Activated T-cell treated with anti-CD3 and anti-CD28 coated beads for 4 hours (primary cell): ENCODE measurements at regions not wholly inside any gene's neighbourhood (a gene's known extent, or its start where the extent isn't known, plus 50 kb on each side); places are given as distances from the start of the nearest gene placed in this dataset.

Experiments used
- DNase-seq: peaks from one replicate; pipeline ENCODE4 v3.0.0-alpha.2; 2020

GRCh38 chr13:105642511-105642958, 892.9 kb downstream of the EFNB2 start:
- DNase-seq = no peak

DNA sequence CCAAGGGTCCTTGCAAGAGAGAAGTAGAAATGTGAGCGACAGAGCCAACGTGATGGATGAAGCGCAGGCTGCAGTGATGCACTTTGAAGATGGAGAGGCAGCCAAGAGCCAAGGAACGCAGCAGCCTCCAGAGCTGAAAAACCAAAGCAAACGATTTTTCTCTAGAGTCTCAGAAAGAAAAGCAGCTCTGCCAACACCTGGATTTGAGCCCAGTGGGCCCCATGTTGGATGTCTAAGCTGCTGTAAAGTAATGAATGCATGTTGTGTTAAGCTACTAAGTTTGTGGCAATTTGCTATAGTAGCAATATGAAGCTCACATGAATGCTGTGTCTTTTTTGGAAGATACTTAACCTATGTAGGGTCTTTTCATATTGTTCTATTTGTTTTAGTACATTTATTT, 894.3 kb downstream of the EFNB2 start:
- no peak for DNase-seq

DNA sequence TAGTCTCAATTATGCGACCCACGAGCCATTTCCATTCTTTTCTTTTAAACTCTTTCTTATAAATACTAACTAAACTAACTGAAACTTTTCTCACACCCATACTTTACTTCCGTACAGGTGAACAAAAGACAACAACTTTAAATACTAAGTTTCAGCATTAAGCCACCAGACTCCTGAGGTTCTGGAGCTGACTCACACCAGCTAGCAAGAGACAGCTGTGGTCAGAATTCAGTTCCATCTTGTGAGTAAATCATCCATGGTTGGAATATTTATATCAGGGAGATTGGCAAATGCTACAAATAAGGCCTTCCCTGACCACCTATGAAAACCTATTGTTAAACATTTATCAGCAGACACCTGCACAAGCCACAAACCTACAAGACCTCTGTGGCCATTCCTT, 897.0 kb downstream of the EFNB2 start:
- DNase-seq = no peak

DNA sequence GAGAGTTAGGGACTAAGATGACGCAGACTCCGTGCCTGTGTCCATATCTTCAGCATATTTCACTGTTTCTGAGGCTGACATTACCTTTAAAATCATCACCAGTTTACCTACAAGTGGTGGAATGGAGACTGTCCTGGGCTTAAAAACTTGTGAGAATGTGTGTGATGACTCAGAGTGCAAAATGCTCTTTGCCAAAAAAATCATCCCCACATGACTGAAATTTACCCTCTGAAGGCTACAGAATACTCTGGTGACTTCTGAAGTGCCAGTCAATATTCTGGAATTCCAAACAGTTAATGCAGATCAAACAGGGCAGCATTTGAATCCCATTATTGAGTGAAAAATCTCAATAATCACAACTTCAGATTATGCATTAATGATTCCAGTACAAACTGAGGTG, 901.4 kb downstream of the EFNB2 start:
- DNase-seq = no peak

DNA sequence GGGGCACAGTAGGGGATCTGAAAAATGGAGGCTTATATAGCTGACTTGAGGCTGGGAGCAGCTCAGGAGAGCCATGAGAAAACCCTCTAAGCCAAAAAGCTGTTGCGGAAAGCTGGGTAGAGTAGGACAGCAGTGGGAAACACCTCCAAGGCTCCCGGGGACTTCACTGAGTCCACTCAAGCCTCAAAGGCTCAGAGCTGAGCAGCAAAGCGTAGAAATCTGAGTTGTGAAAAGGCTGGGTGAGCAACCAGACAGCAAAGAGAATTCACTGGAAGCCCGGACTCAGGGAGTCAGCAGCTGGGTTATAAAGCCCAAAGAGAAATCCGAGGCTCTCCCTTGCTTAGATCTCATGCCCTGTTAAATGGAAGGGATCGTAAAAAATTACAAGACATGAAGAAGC, 905.0 kb downstream of the EFNB2 start:
- DNase-seq = no peak

GRCh38 chr13:105627270-105627669, 908.2 kb downstream of the EFNB2 start:
- no peak for DNase-seq

DNA sequence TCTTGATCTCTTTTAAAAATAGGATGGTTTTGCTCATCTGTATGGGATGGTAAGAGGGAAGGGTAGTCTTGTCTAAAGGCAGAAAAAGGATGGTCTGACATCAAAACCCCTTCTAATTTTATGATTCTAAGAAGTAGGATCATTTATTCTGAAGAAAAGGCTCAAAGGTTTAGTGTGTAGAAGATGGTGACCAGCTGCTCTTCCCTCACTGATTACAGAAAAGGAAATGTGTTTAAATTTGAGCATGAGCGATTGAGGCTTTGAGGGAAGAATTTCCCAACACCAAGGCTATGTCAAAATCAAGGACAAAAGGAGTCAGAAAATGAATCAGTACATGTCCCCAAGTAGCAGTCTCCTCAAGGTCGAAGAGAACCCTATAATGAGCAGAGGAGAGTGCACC, 909.8 kb downstream of the EFNB2 start:
- no peak for DNase-seq

DNA sequence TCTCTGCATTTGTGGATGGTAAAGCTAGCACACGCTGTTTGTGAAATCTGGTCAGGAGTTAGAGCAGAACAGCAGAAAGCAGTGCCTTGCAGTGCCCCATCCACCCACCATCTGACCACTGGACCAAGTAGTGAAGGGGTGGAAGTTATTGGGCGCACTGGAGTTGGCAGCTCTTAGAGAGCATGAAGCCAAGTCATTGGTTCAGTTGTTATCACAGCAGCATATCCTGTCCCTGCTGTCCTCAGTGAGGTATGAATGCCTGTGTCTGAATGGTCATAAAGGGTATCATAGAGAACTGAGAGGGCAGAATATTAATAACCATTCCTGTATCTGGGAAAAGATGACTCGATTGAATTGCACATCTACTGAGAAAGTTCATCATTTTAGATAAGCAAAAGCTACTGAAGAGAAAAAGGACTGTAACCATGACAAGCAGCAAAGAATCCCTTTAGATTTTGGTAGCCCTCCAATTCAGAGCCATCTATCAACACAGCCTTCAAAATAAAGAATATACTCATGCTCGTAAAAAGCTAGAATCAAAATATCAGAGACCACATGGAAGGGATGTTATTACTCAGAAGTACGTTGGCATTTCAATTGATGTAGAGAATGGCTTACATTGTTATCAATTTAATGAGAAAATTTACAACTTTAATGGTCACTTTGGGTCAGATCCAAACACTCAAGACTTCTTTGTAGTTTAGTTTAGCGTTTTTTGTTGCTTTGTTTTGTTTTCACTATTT, 919.0 kb downstream of the EFNB2 start:
- DNase-seq = no peak

DNA sequence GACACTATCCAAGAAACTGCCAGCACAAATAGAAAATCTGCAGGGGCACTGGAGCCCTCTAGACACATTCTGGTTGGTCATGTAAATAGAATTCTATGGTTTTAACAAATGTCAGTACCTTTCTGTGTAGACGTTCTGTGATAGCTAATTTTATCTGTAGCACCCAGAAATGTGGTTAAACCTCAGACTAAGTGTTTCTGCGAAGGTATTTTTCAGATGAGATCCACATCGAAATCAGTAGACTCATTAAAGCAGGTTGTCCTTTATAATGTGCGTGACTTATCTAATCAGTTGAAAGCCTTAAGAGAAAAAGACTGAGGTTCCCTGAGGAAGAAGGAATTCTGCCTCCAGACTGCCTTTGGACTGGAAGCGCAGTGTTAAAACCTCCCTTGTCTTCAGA, 922.9 kb downstream of the EFNB2 start:
- DNase-seq = no peak

DNA sequence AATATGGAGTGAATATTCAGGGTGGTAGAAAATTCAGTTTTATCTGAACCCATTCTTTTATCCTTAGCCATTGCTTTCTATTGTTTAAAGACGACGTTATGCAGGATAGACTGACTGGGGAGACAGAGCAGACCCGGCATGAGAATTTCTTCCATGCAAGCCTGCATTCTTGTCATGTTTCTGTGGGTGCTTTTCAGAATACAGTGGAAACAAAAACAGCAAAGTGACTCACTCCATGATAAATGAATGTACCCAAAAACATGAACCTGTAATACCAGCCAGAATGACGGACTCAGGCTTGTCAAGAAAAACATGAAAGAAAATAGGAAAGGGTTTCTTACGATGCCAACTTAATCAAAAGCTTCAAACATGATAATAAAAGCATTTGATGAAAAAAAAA, 924.0 kb downstream of the EFNB2 start:
- no peak for DNase-seq

GRCh38 chr13:105608104-105608503, 927.4 kb downstream of the EFNB2 start:
- no peak for DNase-seq

DNA sequence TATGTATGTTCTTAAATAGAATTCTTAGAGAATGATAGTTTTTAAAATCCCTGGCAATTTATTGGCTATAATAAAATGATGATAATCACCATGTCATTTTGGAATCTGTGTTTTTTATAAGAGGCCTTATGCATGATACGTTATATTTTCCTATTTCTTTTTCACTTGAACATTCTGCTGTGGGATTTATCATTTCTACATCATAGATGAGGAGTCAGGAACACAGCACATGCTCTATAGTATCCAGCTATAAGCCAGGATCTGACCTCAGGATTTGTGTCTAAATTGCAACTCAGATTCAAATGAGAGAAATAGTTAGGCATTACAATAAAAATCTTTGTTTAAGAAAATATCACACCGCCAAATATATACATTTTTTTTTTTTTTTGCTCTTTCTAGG, 928.0 kb downstream of the EFNB2 start:
- DNase-seq = no peak

- no peak for DNase-seq
These were observed 928.4 kb downstream of the EFNB2 start for GRCh38 chr13:105607016-105607415.

DNA sequence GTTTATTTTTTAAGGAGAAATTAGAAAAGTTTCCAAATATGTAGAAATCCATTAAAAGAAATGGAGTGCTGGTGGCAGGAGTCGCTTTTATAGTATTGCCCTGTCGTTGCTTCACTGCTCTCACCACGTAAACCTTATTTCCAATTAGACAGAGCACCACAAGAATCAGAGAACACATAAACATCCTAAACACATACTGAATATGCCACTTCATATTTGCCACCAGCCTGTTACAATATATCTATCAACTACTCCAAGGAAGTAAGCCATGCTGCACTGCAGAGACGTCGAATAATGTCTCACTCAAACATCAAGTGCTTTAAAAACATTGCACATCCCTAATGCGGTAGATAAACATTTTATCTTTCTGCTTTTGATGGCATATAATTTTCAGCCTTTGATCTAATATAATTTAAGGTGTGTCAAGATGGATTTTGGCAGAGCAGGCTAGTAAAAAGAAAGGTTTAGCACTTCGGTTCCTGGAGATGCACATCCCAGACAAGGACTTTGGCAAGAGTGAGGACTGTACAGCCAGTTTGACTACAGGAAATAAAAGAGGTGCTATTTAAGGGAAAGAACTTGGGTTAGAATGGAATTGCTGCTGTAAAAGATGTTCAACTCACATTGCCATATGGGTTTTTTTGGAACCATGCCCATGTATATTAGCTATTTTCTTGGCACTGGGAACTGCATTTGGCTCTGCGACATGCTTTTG, 932.3 kb downstream of the EFNB2 start:
- DNase-seq = no peak

- no peak for DNase-seq
These were observed 935.9 kb downstream of the EFNB2 start for GRCh38 chr13:105599477-105600037.

- no peak for DNase-seq
These were observed 936.9 kb downstream of the EFNB2 start for GRCh38 chr13:105598529-105598928.

DNA sequence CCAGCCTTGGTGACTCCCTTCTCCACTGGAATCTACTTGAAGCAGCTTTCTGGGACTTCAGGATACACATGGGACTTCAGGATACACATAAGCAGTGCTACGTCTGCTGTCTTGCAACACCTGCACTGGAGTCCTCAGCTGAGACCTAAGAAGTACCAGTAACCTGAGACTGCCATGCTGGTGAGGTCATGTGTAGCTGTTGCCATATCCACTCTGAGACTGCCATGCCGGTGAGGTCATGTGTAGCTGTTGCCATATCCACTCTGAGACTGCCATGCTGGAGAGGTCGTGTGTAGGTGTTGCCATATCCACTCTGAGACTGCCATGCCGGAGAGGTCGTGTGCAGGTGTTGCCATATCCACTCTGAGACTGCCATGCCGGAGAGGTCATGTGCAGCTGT, 937.9 kb downstream of the EFNB2 start:
- DNase-seq = no peak

DNA sequence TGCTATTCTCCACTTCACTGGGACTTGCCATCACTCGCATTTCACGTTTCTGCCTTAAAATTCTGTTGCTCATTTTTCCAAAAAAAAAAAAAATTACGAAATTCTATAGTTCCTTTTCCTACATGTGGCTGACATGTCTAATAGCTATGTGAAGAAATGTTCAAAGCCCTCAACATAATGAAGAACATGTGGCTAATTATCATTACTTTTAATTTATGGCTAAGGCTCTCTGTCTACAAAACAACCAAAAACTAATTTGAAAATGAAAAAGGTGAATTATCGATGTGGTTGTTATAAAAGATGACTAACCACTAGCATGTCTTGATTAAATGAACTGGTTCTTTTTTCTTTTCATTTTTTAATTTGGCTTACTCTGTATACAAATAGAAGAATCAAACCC, 940.0 kb downstream of the EFNB2 start:
- DNase-seq = no peak

- DNase-seq = no peak
These were observed 944.2 kb downstream of the EFNB2 start for GRCh38 chr13:105591277-105591676.

- no peak for DNase-seq
These were observed 947.7 kb downstream of the EFNB2 start for GRCh38 chr13:105587786-105588185.

DNA sequence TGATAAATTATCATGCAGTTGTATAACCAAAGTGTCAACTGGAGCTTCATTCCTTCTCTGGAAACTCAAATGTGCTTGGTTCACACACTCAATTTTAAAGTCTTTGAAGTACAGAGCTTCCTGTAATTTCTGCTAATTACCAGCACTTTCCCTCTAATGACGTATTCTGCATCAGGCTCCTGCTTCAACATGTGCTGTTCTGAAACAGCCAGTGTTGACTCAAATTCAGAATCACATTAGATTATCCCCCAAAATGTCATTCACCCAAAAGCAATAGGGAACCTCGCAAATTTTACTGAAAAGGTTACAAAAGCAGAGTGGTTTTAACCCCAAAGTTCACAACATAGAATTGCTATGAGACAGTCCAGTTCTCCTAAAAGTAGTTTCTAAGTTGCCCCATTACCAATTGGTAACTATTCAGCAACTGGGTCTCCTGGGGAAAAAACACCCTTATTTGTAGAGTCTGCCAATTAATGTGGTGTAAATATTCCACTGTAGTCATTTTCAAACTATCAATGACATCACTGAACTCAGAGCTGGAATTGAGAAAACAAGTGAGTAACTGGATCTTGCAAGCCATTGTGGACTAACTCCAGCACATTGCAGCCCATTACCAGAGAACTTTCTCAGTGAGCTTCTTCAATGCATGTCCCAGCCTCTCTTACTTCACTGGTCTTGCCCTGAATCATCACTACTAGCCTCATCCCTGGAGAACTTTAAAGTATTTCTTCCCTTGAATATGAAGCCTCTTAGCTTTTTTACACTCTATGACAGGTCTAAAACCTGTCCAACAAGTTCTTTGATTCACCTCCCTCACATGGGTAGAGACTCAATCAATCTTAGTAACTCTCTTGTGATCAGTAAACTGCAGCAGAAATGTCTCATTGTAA, 955.4 kb downstream of the EFNB2 start:
- no peak for DNase-seq

GRCh38 chr13:105573136-105573535, 962.3 kb downstream of the EFNB2 start:
- no peak for DNase-seq

DNA sequence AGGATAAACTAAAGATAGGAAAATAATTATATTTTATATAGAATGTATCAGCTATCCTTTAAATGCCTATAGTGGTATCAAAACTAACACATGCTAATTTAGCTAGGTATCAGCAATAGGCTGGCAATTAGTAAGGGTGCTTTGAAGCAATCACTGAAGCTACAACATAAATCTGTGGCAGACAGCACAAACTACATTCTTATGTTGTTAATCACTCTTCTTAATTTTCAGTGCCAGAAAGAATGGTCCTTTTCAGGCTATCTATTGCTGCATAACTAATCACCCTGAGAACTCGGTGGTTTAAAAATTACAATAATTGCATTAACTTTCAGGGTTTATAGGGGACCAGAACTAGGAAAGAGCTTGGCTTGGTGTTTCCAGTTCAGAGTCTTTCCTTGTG, 963.1 kb downstream of the EFNB2 start:
- no peak for DNase-seq
